MCF 10A (cell line): ENCODE measurements at regions not wholly inside any gene's neighbourhood (a gene's known extent, or its start where the extent isn't known, plus 50 kb on each side); places are given as distances from the start of the nearest gene placed in this dataset.

ENCODE experiments used
- BruUV-seq: library from RNA; stranded (reverse); fragments of 400-500 nt; replicated peaks from 2 replicates; lab custom pipeline; 2021; lab: Mats Ljungman, UMichigan
- CTCF ChIA-PET: fragments of 300-600 bp; sonication (Branson Sonifier 250); formaldehyde crosslinking; extraction: SDS; loops from one replicate; lab custom pipeline; 2021; ENCODE audit warnings: antibody characterized with exemption, inconsistent platforms; lab: Yijun Ruan, JAX
- POLR2A ChIA-PET: fragments of 300-600, 350-650 bp; sonication (Branson Sonifier 250); formaldehyde crosslinking; extraction: SDS; loops from one replicate; lab custom pipeline; 2020; ENCODE audit warnings: antibody characterized with exemption, inconsistent platforms; lab: Yijun Ruan, JAX
- DNase-seq: peaks from one replicate; pipeline ENCODE4 v3.0.0-alpha.2; 2018; ENCODE audit not compliant: unreplicated experiment
- H3K27ac Mint-ChIP-seq: one replicate; pipeline ENCODE4 v1.8.0; 2022; ENCODE audit warnings: mild to moderate bottlenecking, low read depth, mixed read lengths; ENCODE audit not compliant: unreplicated experiment
- H3K27me3 Mint-ChIP-seq: one replicate; pipeline ENCODE4 v1.8.0; 2022; ENCODE audit warnings: mixed read lengths; ENCODE audit not compliant: insufficient read depth, unreplicated experiment
- H3K36me3 Mint-ChIP-seq: one replicate; pipeline ENCODE4 v1.8.0; 2022; ENCODE audit warnings: mild to moderate bottlenecking, moderate library complexity, mixed read lengths; ENCODE audit not compliant: insufficient read depth, unreplicated experiment
- H3K4me1 Mint-ChIP-seq: one replicate; pipeline ENCODE4 v1.8.0; 2022; ENCODE audit warnings: mixed read lengths; ENCODE audit not compliant: insufficient read depth, unreplicated experiment
- H3K4me3 Mint-ChIP-seq: one replicate; pipeline ENCODE4 v1.8.0; 2022; ENCODE audit warnings: mild to moderate bottlenecking, moderate library complexity, mixed read lengths; ENCODE audit not compliant: unreplicated experiment
- H3K9me3 Mint-ChIP-seq: one replicate; pipeline ENCODE4 v1.8.0; 2022; ENCODE audit warnings: mixed read lengths; ENCODE audit not compliant: unreplicated experiment
- intact Hi-C: fragments of 100-400 bp; cut with micrococcal nuclease; formaldehyde crosslinking; loops from 2 replicates; pipeline ENCODE4 v1.14.1; 2022
- TF ChIP-seq, protein P1 (sequence below): fragments of 200-600 bp; IDR thresholded peaks from one replicate; pipeline ENCODE4 v1.8.0; 2022; ENCODE audit warnings: antibody characterized with exemption, mild to moderate bottlenecking; ENCODE audit not compliant: unreplicated experiment

DNA sequence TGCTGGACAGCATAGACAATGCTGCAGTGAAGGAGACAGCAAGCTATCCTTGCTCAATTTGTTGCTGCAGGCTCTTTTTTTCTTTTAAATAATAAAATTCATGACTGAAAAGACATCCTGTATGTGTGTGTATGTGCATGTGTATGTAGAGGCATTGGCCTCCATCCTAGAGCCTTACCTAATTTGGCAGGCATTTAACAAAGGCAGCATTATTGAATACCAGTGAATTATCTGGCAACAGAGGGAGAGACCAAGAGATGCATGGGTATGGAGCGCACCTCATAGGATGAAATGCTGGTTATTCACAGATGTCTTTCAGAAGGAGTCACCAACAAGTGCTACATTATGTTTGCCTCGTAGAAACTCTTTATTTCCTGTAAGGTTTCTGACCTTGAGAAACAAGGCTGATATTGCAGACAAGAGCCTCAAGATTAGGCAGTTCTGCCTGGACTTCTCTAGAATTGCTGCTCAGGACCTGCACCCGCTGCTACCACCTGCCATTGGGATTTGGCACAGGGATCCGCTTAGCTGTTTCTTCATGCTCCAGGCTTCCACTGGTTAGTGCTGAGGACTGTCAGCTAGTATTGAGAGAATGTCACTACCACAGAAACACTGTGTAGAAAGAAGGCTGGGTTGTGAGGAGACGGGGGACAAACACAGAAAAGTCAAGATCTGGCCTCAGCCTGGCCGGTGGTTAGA lies 247.7 kb upstream of the RFX3 start:
- Mint-ChIP-seq H3K4me3 (no peak overlapping the region), H3K9me3 (no peaks in the 10 kb centered on the region), H3K36me3 (no peaks in the 10 kb centered on the region), H3K27me3 (no peaks in the 10 kb centered on the region), H3K4me1 (no peaks in the 10 kb centered on the region), H3K27ac (no peak overlapping the region)
- TF ChIP-seq, protein P1, sequence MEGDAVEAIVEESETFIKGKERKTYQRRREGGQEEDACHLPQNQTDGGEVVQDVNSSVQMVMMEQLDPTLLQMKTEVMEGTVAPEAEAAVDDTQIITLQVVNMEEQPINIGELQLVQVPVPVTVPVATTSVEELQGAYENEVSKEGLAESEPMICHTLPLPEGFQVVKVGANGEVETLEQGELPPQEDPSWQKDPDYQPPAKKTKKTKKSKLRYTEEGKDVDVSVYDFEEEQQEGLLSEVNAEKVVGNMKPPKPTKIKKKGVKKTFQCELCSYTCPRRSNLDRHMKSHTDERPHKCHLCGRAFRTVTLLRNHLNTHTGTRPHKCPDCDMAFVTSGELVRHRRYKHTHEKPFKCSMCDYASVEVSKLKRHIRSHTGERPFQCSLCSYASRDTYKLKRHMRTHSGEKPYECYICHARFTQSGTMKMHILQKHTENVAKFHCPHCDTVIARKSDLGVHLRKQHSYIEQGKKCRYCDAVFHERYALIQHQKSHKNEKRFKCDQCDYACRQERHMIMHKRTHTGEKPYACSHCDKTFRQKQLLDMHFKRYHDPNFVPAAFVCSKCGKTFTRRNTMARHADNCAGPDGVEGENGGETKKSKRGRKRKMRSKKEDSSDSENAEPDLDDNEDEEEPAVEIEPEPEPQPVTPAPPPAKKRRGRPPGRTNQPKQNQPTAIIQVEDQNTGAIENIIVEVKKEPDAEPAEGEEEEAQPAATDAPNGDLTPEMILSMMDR: no peak
- intact Hi-C loops: no loop called here
- ChIA-PET POLR2A (no interaction called here), CTCF (interaction anchor here (0.6 kb wide), 1 partner anchor 1686 kb away, joined by 3 read pairs; no protein-coding TSS in a partner anchor)
- no TSS peak for BruUV-seq
- no peak for DNase-seq

DNA sequence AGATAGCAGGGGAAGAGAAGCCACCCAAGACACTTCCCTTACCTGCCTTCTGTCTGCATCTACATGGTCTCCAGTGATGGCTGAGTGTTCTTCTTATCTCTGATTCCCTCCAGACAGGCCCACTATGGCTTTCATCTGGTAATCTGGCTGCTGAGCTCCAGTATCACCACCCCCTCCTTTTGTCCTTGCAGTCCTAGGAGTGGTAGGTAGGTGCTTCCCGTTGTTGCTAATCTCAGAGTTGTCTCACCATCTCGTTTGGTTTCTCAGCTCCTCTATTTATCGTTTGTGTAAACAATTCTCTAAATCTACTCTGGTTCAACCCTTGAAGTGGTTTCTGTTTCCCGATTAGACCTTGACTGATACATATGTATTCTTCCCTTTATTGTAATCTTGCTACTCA lies 243.8 kb upstream of the RFX3 start:
- H3K4me1 Mint-ChIP-seq: no peaks in the 10 kb centered on the region
- no peaks in the 10 kb centered on the region for H3K36me3 Mint-ChIP-seq
- ChIA-PET CTCF (no interaction called here), POLR2A (interaction anchor here (0.5 kb wide), 1 partner anchor 1144 kb away, joined by 3 read pairs; no protein-coding TSS in a partner anchor)
- TF ChIP-seq, protein P1: no peak
- intact Hi-C loops: no loop called here
- no TSS peak for BruUV-seq
- H3K27me3 Mint-ChIP-seq: no peaks in the 10 kb centered on the region
- DNase-seq: no peak
- H3K27ac Mint-ChIP-seq: no peak overlapping the region
- no peaks in the 10 kb centered on the region for H3K9me3 Mint-ChIP-seq
- H3K4me3 Mint-ChIP-seq: no peak overlapping the region

GRCh38 chr9:3768712-3769457 lies 243.1 kb upstream of the RFX3 start:
- ChIA-PET POLR2A (interaction anchor here (0.5 kb wide), 1 partner anchor 1145 kb away, joined by 3 read pairs; no protein-coding TSS in a partner anchor), CTCF (no interaction called here)
- no peaks in the 10 kb centered on the region for H3K9me3 Mint-ChIP-seq
- H3K27ac Mint-ChIP-seq: no peak overlapping the region
- no peak for DNase-seq
- H3K4me1 Mint-ChIP-seq: no peaks in the 10 kb centered on the region
- TF ChIP-seq, protein P1: no peak
- intact Hi-C loops: no loop called here
- no peaks in the 10 kb centered on the region for H3K36me3 Mint-ChIP-seq
- H3K4me3 Mint-ChIP-seq: no peak overlapping the region
- BruUV-seq: no TSS peak
- H3K27me3 Mint-ChIP-seq: no peaks in the 10 kb centered on the region

- TF ChIP-seq, protein P1: no peak
- POLR2A ChIA-PET: no interaction called here
- Mint-ChIP-seq H3K9me3 (no peaks in the 10 kb centered on the region), H3K27me3 (no peaks in the 10 kb centered on the region), H3K36me3 (no peaks in the 10 kb centered on the region), H3K4me1 (no peaks in the 10 kb centered on the region), H3K27ac (no peak overlapping the region), H3K4me3 (no peak overlapping the region)
- CTCF ChIA-PET: no interaction called here
- intact Hi-C loops: no loop called here
- no TSS peak for BruUV-seq
- DNase-seq: no peak
These were observed 242.5 kb upstream of the RFX3 start for GRCh38 chr9:3768286-3768685.
